Liver (tissue), 8 donors: ENCODE measurements at regions not wholly inside any gene's neighbourhood (a gene's known extent, or its start where the extent isn't known, plus 50 kb on each side); places are given as distances from the start of the nearest gene placed in this dataset.

Experiments used
- DNase-seq: peaks from one replicate; pipeline ENCODE4 v3.0.0-alpha.2; 2017; ENCODE audit warnings: low spot score
- H3K27ac ChIP-seq, 2 donors: one replicate each; pipeline ENCODE4 v1.7.0; 2013; ENCODE audit warnings: inconsistent platforms in 2 of 2, low read length in 2 of 2, control low read depth in 1 of 2, low read depth in 1 of 2, mild to moderate bottlenecking in 1 of 2
- H3K27me3 ChIP-seq, 4 donors: one replicate each; pipeline versions ENCODE4 v1.6.1 to v1.7.0; 2013; ENCODE audit warnings: low read length in 3 of 4, inconsistent platforms in 1 of 4, mild to moderate bottlenecking in 1 of 4, moderate library complexity in 1 of 4; ENCODE audit not compliant: control insufficient read depth in 4 of 4, insufficient read depth in 4 of 4
- H3K36me3 ChIP-seq, 4 donors: one replicate each; pipeline versions ENCODE4 v1.6.1 to v1.7.0; 2013; ENCODE audit warnings: low read length in 3 of 4, mild to moderate bottlenecking in 3 of 4, low read depth in 1 of 4, moderate library complexity in 1 of 4; ENCODE audit not compliant: control insufficient read depth in 4 of 4, insufficient read depth in 3 of 4
- H3K4me1 ChIP-seq, 4 donors: one replicate each; pipeline versions ENCODE4 v1.6.1 to v1.7.0; 2013; ENCODE audit warnings: low read length in 3 of 4, mild to moderate bottlenecking in 3 of 4, moderate library complexity in 1 of 4; ENCODE audit not compliant: control insufficient read depth in 4 of 4, insufficient read depth in 4 of 4
- H3K4me3 ChIP-seq, 3 donors: one replicate each; pipeline versions ENCODE4 v1.6.1 to v1.7.0; 2013; ENCODE audit warnings: low read length in 3 of 3, control low read depth in 1 of 3, low read depth in 1 of 3, mild to moderate bottlenecking in 1 of 3
- H3K9ac ChIP-seq, 2 donors: one replicate each; pipeline ENCODE4 v1.7.0; 2013; ENCODE audit warnings: low read length in 2 of 2, mild to moderate bottlenecking in 2 of 2, moderate library complexity in 2 of 2, control low read depth in 1 of 2, low read depth in 1 of 2
- H3K9me3 ChIP-seq, 4 donors: one replicate each; pipeline versions ENCODE4 v1.6.1 to v1.7.0; 2013; ENCODE audit warnings: low read length in 3 of 4; ENCODE audit not compliant: control insufficient read depth in 4 of 4
- EGR1 ChIP-seq, 2 donors: IDR thresholded peaks; 2 replicates each; pipeline ENCODE4 v1.6.1; 2016 to 2018; ENCODE audit warnings: antibody characterized with exemption in 2 of 2, low read depth in 2 of 2
- FOXA1 ChIP-seq: IDR thresholded peaks from 2 replicates; pipeline ENCODE4 v1.6.1; 2016; ENCODE audit warnings: antibody characterized with exemption
- FOXA2 ChIP-seq: IDR thresholded peaks from 2 replicates; pipeline ENCODE4 v1.6.1; 2016; ENCODE audit warnings: antibody characterized with exemption
- HNF4A ChIP-seq, 2 donors: conservative IDR thresholded peaks; 2 replicates each; pipeline ENCODE4 v1.6.1; 2016; ENCODE audit warnings: antibody characterized with exemption in 2 of 2, mild to moderate bottlenecking in 2 of 2
- HNF4G ChIP-seq: IDR thresholded peaks from 2 replicates; pipeline ENCODE4 v1.6.1; 2016; ENCODE audit warnings: antibody characterized with exemption
- JUND ChIP-seq, 2 donors: IDR thresholded peaks; 2 replicates each; pipeline ENCODE4 v1.6.1; 2016; ENCODE audit warnings: antibody characterized with exemption in 2 of 2
- NR2F2 ChIP-seq: IDR thresholded peaks from 2 replicates; pipeline ENCODE4 v1.6.1; 2016; ENCODE audit warnings: antibody characterized with exemption
- RAD21 ChIP-seq, 2 donors: IDR thresholded peaks; 2 replicates each; pipeline ENCODE4 v1.6.1; 2016; ENCODE audit warnings: antibody characterized with exemption in 2 of 2, mild to moderate bottlenecking in 2 of 2
- RXRA ChIP-seq, 2 donors: IDR thresholded peaks; 2 replicates each; pipeline ENCODE4 v1.6.1; 2017 to 2018; ENCODE audit warnings: antibody characterized with exemption in 2 of 2, mild to moderate bottlenecking in 1 of 2
- TAF1 ChIP-seq: conservative IDR thresholded peaks from 2 replicates; pipeline ENCODE4 v1.6.1; 2016; ENCODE audit warnings: antibody characterized with exemption, mild to moderate bottlenecking
- WGBS: extraction: QIAGEN DNeasy Blood & Tissue Kit; methylation state at CpG from one replicate; pipeline ENCODE4 v1.1.7; 2013; 5-methylcytosine and 5-hydroxymethylcytosine counted together
- TF ChIP-seq, protein P1 (sequence below): IDR thresholded peaks from 2 replicates; pipeline ENCODE4 v1.6.1; 2016; ENCODE audit warnings: antibody characterized with exemption, mild to moderate bottlenecking
- TF ChIP-seq, protein P2 (sequence below): IDR thresholded peaks from 2 replicates; pipeline ENCODE4 v1.6.1; 2016; ENCODE audit warnings: antibody characterized with exemption
- TF ChIP-seq, protein P3 (sequence below): fragments of 150-350 bp; IDR thresholded peaks from 2 replicates; pipeline ENCODE4 v1.5.1; 2017; ENCODE audit warnings: improper control_type of control experiment, low read depth, low read length; ENCODE audit not compliant: missing input control
- TF ChIP-seq, protein P4 (sequence below): IDR thresholded peaks from 2 replicates; pipeline ENCODE4 v1.6.1; 2016; ENCODE audit warnings: antibody characterized with exemption
- donor health status: healthy.
- donor health status: healthy.
- donor health status: healthy.
- donor health status: healthy.
- donor health status: healthy.

DNA sequence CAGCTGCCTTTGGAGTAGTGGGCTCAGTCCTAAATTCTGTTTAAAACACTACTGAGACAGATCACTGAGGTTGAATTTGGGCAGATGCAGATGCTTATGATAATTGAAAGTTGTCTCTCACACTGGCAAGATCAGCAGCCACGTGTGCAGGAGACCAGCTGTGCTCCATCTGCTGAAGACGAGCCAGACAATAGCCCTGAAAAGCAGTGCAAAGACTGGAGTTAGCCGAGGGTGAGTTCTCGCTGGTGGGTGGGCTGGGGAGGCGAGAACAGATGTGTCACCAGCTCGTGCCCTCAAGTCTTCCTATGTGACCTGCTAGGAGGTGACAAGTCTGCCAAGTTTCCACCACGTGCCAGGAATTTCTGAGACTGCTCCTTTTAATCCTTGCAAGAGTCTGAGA lies 661.3 kb upstream of the B3GAT1 start:
- WGBS, result 70% methylated on average over 7 of the region's 7 CpGs
- H3K9ac ChIP-seq, result no peak overlapping the region
- DNase-seq, result no peak
- H3K36me3 ChIP-seq, result no peaks in the 10 kb centered on the region
- H3K27ac ChIP-seq, result no peak overlapping the region
- no peak for TF ChIP-seq EGR1 (IDR thresholded peaks at IDR 0.05; ENCODE audit: low read depth in 2 of 2)
- no peaks in the 10 kb centered on the region for H3K27me3 ChIP-seq
- H3K9me3 ChIP-seq, result no peaks in the 10 kb centered on the region
- no peak overlapping the region for H3K4me3 ChIP-seq
- H3K4me1 ChIP-seq, result no peaks in the 10 kb centered on the region

DNA sequence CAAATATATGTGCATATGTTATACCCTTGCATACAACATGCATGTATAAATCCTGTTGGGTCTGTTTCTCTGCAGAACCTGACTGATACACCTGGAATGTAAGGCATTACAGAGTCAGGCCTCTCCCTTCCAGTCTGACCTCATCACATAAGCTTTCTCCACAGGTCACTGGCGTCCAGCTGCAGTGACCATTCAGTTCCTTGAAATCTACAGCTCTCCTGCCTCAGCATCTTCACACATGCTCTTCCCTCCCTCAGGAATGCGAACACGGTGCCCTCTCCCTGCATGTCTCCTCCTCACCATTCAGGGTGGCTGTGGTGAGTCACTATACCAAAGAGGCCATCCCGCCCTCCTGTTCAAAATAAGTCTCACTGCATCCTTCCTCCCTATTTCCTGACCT lies 657.8 kb upstream of the B3GAT1 start:
- H3K4me1 ChIP-seq, result no peaks in the 10 kb centered on the region
- no peak for TF ChIP-seq RAD21 (IDR thresholded peaks at IDR 0.05)
- TF ChIP-seq, protein P1, sequence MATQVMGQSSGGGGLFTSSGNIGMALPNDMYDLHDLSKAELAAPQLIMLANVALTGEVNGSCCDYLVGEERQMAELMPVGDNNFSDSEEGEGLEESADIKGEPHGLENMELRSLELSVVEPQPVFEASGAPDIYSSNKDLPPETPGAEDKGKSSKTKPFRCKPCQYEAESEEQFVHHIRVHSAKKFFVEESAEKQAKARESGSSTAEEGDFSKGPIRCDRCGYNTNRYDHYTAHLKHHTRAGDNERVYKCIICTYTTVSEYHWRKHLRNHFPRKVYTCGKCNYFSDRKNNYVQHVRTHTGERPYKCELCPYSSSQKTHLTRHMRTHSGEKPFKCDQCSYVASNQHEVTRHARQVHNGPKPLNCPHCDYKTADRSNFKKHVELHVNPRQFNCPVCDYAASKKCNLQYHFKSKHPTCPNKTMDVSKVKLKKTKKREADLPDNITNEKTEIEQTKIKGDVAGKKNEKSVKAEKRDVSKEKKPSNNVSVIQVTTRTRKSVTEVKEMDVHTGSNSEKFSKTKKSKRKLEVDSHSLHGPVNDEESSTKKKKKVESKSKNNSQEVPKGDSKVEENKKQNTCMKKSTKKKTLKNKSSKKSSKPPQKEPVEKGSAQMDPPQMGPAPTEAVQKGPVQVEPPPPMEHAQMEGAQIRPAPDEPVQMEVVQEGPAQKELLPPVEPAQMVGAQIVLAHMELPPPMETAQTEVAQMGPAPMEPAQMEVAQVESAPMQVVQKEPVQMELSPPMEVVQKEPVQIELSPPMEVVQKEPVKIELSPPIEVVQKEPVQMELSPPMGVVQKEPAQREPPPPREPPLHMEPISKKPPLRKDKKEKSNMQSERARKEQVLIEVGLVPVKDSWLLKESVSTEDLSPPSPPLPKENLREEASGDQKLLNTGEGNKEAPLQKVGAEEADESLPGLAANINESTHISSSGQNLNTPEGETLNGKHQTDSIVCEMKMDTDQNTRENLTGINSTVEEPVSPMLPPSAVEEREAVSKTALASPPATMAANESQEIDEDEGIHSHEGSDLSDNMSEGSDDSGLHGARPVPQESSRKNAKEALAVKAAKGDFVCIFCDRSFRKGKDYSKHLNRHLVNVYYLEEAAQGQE, result no peak
- TF ChIP-seq, protein P2, sequence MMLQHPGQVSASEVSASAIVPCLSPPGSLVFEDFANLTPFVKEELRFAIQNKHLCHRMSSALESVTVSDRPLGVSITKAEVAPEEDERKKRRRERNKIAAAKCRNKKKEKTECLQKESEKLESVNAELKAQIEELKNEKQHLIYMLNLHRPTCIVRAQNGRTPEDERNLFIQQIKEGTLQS, result no peak
- TF ChIP-seq HNF4A (conservative IDR thresholded peaks at IDR 0.05), result no peak
- TF ChIP-seq, protein P3, sequence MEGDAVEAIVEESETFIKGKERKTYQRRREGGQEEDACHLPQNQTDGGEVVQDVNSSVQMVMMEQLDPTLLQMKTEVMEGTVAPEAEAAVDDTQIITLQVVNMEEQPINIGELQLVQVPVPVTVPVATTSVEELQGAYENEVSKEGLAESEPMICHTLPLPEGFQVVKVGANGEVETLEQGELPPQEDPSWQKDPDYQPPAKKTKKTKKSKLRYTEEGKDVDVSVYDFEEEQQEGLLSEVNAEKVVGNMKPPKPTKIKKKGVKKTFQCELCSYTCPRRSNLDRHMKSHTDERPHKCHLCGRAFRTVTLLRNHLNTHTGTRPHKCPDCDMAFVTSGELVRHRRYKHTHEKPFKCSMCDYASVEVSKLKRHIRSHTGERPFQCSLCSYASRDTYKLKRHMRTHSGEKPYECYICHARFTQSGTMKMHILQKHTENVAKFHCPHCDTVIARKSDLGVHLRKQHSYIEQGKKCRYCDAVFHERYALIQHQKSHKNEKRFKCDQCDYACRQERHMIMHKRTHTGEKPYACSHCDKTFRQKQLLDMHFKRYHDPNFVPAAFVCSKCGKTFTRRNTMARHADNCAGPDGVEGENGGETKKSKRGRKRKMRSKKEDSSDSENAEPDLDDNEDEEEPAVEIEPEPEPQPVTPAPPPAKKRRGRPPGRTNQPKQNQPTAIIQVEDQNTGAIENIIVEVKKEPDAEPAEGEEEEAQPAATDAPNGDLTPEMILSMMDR, result no peak
- TF ChIP-seq FOXA2, result no peak
- TF ChIP-seq TAF1, result no peak
- TF ChIP-seq, protein P4, sequence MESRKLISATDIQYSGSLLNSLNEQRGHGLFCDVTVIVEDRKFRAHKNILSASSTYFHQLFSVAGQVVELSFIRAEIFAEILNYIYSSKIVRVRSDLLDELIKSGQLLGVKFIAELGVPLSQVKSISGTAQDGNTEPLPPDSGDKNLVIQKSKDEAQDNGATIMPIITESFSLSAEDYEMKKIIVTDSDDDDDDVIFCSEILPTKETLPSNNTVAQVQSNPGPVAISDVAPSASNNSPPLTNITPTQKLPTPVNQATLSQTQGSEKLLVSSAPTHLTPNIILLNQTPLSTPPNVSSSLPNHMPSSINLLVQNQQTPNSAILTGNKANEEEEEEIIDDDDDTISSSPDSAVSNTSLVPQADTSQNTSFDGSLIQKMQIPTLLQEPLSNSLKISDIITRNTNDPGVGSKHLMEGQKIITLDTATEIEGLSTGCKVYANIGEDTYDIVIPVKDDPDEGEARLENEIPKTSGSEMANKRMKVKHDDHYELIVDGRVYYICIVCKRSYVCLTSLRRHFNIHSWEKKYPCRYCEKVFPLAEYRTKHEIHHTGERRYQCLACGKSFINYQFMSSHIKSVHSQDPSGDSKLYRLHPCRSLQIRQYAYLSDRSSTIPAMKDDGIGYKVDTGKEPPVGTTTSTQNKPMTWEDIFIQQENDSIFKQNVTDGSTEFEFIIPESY, result no peak
- TF ChIP-seq JUND (IDR thresholded peaks at IDR 0.05), result no peak
- TF ChIP-seq RXRA (IDR thresholded peaks at IDR 0.05), result no peak
- no peak for TF ChIP-seq FOXA1
- no peak for TF ChIP-seq NR2F2
- TF ChIP-seq HNF4G, result no peak
- H3K27me3 ChIP-seq, result peaks cover 0 to 4% (median 0%) of the 10 kb centered on the region in 4 donors
- H3K9me3 ChIP-seq, result no peaks in the 10 kb centered on the region
- WGBS, result 74% methylated on average over 4 of the region's 4 CpGs
- no peak overlapping the region for H3K27ac ChIP-seq
- H3K36me3 ChIP-seq, result no peaks in the 10 kb centered on the region
- no peak overlapping the region for H3K9ac ChIP-seq
- DNase-seq, result no peak
- H3K4me3 ChIP-seq, result no peak overlapping the region
